ENCODE measurements at regions not wholly inside any gene's neighbourhood (a gene's known extent, or its start where the extent isn't known, plus 50 kb on each side); places are given as distances from the start of the nearest gene placed in this dataset.

DNA sequence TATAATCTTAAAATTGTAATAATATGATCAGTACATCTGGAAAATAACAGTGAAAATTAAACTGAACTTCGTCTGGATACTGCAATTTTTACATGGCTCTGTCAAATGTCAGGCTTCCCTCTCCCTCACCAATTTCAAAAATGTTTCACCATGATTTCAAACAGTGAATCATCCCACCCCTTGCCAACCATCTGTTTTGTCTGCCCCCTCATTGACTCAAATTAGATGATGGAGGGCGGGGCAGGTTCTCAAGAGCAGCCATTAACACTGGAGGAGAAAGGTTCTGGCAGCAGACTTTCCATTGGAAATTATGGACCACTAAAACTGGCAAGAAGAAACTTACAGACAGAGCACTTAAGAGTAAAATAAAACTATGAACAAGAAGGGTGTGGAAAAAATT is 1195.7 kb upstream of the ZEB2 start:
- no peak for DNase-seq

DNA sequence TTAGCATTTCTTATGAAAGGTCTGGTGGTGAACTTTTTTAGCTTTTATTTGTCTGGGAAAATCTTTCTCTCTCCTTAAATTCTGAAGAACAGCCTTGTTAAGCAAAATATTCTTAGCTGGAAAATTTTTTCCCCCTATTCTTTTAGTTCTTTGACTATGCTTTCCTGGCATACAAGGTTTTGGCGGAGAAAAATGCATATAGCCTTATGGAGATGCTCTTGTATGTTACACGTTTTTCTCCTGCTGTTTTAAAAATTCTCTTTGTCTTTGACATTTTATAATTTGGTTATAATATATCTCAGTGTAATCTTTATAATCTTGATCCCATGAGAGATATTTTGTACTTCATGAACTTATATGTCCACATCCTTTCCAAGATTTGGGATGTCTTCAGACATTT is 1190.4 kb upstream of the ZEB2 start:
- DNase-seq = no peak

DNA sequence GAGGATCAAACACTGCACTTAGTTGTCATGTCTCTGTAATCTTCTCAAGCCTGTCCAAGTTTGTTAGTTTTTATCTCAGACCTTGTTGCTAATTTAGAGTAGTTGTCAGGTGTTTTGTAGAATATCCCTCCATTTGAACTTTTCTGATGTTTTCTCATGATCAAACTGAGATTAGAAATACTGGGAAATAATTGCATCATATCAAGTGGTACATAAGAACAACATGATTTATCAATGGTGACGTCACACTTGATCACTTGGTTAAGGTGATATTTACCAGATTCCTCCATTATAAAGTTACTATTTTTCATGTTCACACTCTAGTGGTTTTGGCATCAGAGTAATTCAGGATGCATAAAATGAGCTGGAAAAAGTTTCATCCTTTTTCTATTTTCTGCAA is 1182.4 kb upstream of the ZEB2 start:
- no peak for DNase-seq

DNA sequence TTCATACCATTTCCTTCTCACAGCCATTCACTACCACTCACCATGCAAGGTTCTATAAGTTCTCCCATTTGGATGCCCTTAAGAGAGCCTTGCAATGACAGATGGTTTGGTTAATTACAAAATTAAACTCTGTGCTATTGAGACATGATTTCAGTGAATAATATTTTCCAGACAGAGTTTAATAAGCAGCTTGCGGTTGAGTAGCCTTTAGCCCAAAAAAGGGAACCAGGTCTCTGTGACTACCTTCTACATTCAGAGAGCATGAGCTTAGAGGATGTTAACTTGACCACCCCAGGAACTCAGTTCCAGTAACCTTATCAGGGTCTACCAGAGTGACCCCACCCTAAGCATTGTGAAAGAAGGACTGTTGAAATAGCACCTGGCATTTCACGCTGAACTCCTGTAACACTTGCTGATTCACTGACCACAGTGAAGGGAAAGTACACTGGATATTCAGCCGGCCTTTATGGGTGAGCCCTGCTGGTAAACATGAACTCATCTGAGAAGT is 1173.1 kb upstream of the ZEB2 start:
- no peak for DNase-seq

DNA sequence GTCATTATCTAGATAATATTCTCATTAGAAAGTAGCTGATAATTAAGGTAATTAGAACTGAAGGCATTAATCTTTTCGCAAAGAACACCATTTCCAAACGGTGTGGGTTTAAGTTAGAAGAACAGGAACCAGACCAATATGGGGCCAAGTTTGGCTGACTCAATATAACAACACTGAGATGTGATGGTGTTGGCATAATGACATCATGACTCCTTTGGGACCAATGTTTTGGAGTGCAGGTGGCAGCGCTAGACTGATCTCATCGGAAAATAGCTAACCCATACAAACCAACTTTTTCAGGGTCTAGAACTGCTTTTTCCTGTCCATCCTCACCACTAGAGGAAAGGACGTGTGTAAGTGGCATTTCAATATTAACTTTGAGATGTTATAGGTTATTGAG is 1171.7 kb upstream of the ZEB2 start:
- no peak for DNase-seq

DNA sequence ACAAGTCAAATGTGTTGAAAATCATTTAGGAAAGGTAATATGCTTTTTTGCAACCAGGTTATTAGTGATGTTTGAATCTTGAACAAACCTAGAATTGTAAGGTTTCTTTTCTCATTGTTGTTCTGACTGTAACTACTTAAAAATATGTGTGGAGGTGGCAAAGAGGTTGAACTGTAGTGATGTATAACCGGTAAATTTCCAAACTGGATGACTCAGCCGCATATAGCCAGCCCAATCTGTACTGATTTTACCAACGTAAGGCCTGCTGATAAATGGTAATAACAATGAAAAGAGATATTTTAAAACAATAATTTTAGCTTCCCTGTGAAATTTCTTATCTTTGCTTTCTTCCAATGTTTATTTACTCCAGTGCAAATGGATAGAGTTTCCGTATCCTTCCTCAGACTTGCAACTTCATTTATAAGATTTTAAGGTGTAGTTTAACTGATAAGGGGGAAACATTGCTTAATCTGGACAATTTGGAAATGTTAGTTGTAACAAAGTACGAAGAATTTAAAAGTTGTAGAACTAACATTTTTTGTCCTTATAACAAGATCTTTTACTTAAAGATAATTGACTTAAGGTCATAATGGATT is 1170.4 kb upstream of the ZEB2 start:
- no peak for DNase-seq

DNA sequence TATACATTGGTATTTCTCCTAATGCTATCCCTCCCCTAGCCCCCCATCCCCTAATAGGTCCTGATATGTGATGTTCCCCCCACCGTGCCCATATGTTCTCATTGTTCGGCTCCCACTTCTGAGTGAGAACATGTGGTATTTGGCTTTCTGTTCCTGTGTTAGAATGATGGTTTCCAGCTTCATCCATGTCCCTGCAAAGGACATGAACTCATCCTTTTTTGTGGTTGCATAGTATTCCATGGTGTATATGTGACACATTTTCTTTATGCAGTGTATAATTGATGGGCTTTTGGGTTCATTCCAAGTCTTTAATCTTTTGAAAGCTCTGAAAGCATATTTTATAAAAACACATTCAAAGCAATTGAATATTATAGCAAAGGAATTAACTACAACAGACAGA is 1169.4 kb upstream of the ZEB2 start:
- DNase-seq = no peak

DNA sequence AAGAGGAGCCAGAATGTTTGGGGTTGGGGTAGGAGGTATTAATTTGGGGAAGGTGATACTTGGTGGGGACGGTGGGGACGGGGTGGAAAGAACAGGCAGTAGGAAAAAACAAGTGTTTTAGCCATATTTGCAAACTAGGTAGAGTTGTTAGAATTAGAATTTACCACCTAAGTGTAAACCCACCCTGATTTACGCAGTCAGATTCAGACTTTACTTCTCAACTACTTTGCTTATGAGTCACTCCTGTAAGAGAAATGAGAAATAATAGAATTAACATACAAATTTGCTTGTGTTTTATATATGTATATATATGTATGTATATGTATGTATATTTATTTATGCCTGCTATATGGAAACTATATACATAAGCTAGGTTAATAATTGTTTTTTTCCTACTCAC is 1168.2 kb upstream of the ZEB2 start:
- DNase-seq = no peak

DNA sequence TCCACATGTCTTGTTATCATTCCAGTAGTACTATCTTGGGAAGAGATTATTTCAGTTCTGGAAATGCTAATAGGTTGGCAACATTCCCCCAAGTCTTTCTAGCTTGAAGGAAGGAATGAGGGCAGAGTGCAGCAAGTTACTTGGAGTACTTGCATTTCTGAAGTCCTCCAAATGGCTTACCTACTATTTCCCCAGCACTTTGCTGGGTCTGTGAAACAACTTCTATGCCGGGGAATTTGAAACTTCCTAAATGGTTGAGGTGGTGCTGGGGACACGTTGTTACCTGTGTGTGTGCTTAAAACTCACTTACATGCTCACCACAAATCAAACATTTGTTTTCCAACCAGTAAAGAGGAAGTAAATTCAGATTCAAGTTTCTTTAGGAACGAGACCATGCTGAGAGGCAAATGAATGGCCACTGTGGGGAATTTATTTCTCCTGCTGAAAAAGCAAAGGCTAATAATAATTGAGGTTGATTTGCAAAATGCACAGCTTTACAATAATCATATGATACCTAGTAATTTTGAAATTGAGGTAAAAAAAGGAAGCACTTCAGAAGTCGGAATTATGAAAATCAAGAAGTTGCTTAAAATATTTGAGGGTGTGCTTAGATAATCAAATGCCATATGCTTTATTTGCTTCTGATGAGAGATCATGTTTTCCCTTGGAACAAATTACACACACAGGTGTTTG is 1167.7 kb upstream of the ZEB2 start:
- no peak for DNase-seq

DNA sequence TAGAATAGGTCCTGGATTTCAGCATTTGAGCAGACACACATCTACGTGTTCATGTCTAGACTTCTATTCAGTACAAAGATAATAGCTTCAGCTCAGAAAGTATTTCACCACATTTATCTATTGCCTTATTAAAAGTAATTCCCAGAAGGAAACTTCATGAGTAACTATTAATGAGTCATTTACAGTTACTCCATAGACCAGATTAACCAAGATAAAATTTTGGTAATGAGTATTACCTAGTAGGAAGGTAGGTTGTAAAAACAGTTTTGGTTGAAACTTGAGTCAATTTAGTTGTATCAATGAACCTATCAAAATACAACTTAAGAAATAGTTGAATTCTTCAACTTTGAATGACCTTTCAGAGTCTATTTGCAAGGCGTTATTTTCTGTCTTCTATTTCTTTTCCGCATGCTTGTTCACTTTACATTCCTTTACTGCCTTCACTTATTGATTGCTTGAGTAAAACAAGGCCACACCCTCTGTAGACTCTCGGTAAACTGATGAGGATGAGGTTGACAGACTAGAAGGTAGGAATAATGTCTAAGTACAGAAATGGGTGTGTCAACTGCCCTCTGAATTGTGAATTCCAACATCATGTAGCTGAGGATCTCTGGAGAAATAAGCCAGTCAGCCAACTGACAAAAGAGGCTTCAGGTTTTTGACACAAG is 1165.6 kb upstream of the ZEB2 start:
- DNase-seq = no peak

DNA sequence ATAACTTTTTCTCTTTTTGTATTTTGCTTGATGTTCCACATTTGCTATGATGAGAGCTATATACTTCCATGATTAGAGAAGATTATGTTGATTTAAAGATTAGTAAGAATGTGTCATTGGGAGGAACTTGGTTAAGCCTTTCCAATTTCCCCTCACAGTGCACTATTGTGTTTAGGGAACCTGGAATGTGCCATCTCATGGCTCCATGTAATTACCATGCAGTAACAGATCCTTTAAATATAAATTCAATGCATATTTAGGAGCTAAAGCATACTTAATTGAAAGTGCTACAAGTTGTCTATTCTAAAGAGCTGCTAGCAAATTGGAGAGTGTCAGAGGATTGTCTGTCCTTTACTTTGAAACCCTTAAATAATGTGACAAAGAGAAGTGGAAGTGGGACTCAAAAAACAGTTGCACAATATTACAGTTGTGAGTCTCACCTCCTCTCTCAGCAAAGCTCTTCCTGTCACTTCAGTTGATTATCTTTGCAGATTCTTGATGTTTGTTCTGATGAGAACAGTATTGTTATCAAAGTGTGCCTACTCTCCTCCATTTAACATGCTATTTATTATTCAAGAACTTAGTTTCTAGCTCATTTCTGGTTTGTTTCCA is 1162.7 kb upstream of the ZEB2 start:
- no peak for DNase-seq

DNA sequence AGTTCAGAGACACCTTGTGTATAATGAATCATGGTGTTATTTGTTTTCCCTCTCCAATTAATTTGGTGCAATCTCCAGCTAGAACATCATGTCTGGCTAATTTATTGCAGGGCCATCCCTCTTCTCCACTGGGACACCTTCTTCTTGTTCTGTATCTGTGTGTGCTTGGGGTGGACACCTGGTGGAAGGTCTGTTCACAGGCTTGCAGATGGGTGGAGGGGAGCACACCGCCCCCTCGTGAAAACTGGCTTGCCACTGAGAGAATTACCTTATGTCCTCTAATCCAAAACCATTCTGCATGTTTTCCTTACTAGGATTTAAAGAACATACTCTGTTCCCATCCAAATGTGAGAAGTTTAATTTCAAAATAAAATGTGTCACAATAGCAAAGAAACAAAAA is 1160.4 kb upstream of the ZEB2 start:
- no peak for DNase-seq

DNA sequence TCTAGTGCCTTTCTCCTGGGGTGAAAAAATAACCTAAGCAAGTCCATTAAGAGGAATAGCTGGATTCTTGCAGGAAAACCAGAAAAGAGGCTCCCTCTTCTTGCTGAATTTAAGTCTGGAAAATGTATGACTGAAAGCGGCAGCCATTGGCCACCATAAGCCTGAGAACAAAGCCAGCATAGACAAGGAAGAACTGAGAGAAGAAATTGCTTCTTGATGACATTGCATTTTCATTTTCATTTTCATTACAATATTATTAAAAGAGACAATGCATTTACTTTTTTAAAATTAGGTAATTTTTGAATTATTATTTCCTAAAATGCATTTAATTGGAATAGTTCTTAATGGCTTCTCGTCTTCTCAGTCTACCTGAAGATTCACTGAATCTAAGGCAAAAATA is 1157.5 kb upstream of the ZEB2 start:
- DNase-seq = no peak

DNA sequence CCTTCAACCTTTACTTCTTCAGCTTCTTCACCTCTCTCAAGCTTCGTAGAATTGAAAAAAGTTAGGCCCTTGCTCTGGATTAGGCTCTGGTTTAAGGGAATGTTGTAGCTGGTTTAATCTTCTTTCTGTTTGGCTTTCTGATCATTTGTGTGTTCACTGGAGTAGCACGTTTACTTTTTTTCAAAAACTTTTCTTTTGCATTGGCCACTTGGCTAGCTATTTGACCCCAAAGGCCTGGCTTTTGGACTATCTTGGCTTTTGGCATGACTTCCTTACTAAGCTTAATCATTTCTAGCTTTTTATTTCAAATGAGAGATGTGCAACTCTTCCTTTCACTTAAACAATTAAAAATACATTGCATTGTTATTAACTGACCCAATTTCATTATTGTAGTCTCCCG is 1154.8 kb upstream of the ZEB2 start:
- DNase-seq = no peak

DNA sequence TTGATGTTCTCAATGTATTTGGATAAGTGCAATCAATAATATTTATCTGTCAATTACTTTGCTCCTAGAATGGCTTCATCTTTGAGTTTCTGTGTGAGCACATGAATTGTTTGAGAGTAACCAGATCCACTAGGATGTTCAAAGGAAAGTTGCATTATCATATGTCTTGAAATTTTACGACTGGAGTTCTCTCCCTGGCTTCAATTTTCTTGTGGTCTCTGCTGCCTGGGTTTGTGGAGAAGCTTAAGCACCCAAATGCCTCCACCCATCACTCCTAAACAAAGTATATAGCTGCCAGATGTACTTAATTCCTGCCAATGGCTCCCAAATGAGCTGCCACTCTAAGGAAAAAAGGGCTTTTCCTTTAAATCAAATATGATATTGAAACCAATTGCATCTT is 1149.4 kb upstream of the ZEB2 start:
- DNase-seq = no peak

DNA sequence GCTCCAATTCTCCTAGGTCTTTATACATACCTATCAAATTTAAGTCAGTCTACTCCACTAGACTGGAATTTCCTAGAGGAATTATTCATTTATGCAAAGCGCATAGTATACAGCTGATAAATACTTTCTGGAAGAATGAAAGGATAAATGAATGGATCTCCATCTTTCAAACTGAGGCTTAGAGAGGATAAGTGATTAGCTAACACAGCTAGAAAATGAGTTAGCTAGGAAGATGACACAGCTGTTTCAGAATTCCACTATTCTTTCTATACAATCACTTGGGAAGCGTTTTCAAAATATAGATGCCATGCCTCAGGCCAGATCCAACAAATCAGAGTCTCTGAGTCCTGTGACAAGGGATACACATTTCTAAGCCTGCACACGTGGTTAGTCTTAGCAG is 1146.6 kb upstream of the ZEB2 start:
- DNase-seq = no peak

DNA sequence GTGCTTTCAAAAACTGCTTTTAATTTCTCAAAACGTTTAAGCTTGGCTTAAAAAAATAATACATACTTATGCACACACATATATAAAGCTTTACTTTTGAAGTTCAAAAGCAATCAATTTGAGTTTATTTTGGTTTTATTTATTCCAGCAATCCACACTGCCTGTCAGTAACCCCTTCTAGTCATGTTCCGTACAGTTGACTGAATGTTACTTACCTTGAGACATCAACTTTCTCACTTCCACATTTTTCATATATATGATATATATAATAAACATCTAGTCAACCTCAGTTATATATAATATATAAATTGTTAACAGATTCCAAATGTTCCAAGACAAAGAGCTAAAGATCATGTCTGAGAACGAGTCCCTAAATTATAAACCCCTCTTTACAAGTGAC is 1137.3 kb upstream of the ZEB2 start:
- DNase-seq = no peak

DNA sequence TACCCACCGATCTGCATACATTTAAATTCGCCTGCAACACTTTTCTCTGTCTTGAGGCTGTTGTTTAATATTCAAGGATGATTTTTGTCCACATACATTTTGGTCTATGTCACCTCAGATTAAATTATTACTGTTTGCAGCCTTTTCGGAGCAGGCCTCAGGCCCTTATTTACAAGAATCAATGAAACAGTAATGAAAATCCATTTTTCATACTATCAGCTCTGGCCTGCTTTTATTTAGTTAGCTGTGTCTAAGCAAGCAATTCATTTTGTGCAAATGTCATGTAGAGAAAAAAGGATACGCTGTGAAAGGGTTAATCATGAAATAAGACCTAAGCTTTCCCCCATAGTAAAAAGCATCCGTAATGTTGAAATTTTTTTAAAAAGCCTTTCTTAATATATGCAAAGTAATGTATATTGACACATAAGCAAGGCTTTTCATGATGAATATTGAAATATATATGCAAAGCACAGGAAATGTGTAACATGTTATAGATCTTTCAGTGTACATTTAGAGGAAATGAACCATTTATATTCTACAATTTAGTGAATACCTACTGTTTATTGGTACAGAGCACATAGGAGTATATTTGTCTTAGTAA is 1135.3 kb upstream of the ZEB2 start:
- DNase-seq = no peak

DNA sequence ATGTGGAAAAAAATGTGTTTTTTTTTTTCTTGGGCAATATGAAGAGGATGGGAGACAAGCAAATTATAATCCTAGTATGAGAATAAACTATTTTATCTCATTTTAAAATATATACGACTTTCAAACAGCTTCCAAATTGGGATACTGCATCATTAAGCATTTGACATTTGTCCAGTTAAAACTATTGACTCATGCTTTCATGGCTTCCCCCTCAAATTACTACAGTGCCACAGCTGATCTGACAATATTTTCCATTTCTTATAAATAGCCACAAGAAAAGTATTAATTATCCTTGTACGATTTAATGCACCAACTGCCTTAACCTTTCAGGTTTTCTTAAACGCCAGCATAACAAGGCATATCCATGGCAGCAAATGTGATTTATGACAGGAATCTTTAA is 1134.8 kb upstream of the ZEB2 start:
- DNase-seq = no peak

DNA sequence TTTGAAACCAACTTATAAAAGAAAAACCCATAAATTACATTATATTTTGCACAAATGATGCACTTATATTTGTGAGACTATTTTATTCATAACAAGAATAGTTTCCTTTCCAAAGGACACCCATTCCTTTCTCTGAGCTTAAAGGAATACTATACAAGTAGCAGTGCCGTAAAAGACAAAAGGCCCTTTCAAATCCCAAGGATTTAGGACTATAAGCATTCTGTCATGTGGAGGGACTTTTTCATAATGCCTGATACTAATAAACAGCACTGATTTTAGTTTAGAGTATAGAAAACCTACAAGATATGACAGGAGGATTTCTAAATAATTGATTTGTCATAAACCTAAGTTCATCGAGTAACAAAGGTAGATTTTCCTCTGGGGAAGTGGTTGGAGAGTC is 1134.2 kb upstream of the ZEB2 start:
- DNase-seq = no peak

DNA sequence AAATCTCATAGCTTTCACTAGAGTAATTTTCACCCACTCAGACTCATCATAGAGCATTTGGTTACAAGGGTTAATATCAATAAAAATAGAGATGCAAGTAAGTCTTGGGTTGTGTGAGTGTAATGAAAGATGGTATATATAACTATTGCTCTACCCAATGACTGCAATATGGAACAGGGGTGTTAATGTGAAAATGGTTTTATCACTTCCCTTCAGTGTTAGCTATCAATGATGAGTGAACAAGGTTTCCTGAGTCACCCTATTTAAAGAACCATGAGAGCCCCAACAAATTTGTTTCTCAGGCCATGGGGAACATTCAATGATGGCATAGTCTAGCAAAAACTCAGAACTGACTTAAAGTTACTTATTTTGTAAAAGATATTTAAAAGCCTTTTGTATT is 1133.6 kb upstream of the ZEB2 start:
- DNase-seq = no peak

DNA sequence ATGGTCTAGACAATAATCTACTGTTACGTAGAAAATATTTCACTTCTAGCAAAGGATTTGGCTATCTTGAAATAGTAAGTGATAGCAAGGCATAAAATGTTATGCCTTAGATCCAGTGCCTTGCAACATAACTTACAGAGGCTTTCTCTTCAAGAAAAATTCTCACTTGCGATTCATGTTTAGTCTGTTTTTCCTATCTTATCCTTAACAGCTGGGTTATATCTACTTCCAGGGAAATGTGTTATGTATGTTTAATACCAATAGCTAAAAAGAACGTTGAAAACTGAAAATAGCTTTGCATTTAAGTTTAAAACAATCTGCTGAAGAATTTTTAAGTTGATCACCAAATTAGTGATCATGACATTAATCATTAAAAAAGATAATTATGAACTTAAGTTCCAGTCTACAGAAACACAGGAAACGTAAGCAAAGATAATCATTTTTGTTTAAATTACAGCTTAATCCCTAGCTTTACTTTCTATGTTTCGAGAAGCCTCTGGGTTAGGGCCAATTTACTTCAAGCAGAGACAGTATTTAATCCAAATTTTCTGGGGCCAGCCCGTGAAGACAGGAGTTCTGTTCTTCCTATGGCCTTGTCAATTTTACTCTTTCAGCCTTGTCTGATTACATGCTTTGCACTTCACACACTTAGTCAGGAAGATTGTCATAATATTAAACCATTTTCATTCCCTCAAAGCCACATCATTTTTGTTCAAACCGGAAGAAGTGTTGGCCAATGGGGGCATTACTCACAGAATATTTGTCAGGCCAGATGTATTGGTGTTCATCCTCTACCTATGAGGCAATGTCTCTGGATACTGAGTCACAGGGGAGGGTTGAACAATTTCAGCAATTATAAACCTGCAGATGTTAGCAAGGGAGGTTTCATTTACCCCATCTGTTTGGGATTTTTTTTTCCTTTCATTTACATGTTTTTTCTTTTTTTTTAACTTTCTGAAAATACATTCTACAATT is 1132.9 kb upstream of the ZEB2 start:
- no peak for DNase-seq

All from islet precursor cell (in vitro differentiated cells).